ENCODE measurements at regions not wholly inside any gene's neighbourhood (a gene's known extent, or its start where the extent isn't known, plus 50 kb on each side); places are given as distances from the start of the nearest gene placed in this dataset.
A peak's percentile ranks its signal among the peaks of the same experiment; 100 is the strongest.
"Not testable (repeated sequence)": the region's sequence is repeated elsewhere in the genome, so short reads cannot be mapped to it uniquely, and the experiment has no call there.

- no peak overlapping the region for H3K4me3 ChIP-seq (ENCODE audit: low read length)
- DNase-seq (ENCODE audit: low read depth), result no peak
- TF ChIP-seq CTCF (conservative IDR thresholded peaks at IDR 0.05; ENCODE audit: low read depth, low read length), result no peak
These were observed 271.2 kb downstream of the LPIN1 start for GRCh38 chr2:12017499-12018157.

- H3K4me3 ChIP-seq (ENCODE audit: low read length); DNase-seq (ENCODE audit: low read depth): not testable (repeated sequence)
These were observed 272.3 kb downstream of the LPIN1 start for GRCh38 chr2:12018726-12019125.

GRCh38 chr2:12020833-12021469 lies 274.5 kb downstream of the LPIN1 start:
- TF ChIP-seq CTCF (conservative IDR thresholded peaks at IDR 0.05; ENCODE audit: low read depth, low read length), result no peak
- DNase-seq (ENCODE audit: low read depth), result no peak
- H3K4me3 ChIP-seq (ENCODE audit: low read length), result no peak overlapping the region

GRCh38 chr2:12024197-12024907 lies 277.9 kb downstream of the LPIN1 start:
- H3K4me3 ChIP-seq (ENCODE audit: low read length), result not testable (repeated sequence)
- DNase-seq (ENCODE audit: low read depth), result peak; percentile 55

- no peak for TF ChIP-seq CTCF (conservative IDR thresholded peaks at IDR 0.05; ENCODE audit: low read depth, low read length)
- DNase-seq (ENCODE audit: low read depth), result no peak
- no peak overlapping the region for H3K4me3 ChIP-seq (ENCODE audit: low read length)
These were observed 280.7 kb downstream of the LPIN1 start for GRCh38 chr2:12027136-12027535.

GRCh38 chr2:12031866-12032265 lies 285.4 kb downstream of the LPIN1 start:
- no peak overlapping the region for H3K4me3 ChIP-seq (ENCODE audit: low read length)
- no peak for DNase-seq (ENCODE audit: low read depth)
- no peak for TF ChIP-seq CTCF (conservative IDR thresholded peaks at IDR 0.05; ENCODE audit: low read depth, low read length)

- TF ChIP-seq CTCF (conservative IDR thresholded peaks at IDR 0.05; ENCODE audit: low read depth, low read length), result peak; percentile 20
- no peak overlapping the region for H3K4me3 ChIP-seq (ENCODE audit: low read length)
- DNase-seq (ENCODE audit: low read depth), result no peak
These were observed 286.0 kb downstream of the LPIN1 start for GRCh38 chr2:12032398-12032797.

GRCh38 chr2:12032975-12033374 lies 286.5 kb downstream of the LPIN1 start:
- DNase-seq (ENCODE audit: low read depth), result no peak
- H3K4me3 ChIP-seq (ENCODE audit: low read length), result no peak overlapping the region
- TF ChIP-seq CTCF (conservative IDR thresholded peaks at IDR 0.05; ENCODE audit: low read depth, low read length), result no peak
